NCI-H1048 (cell line): ENCODE measurements at regions not wholly inside any gene's neighbourhood (a gene's known extent, or its start where the extent isn't known, plus 50 kb on each side); places are given as distances from the start of the nearest gene placed in this dataset.
A peak's percentile ranks its signal among the peaks of the same experiment; 100 is the strongest.
"Not testable (repeated sequence)": the region's sequence is repeated elsewhere in the genome, so short reads cannot be mapped to it uniquely, and the experiment has no call there.

ENCODE experiments used
- DNase-seq: peaks from one replicate; lab custom pipeline; 2025; lab: John Stamatoyannopoulos, UW

DNA sequence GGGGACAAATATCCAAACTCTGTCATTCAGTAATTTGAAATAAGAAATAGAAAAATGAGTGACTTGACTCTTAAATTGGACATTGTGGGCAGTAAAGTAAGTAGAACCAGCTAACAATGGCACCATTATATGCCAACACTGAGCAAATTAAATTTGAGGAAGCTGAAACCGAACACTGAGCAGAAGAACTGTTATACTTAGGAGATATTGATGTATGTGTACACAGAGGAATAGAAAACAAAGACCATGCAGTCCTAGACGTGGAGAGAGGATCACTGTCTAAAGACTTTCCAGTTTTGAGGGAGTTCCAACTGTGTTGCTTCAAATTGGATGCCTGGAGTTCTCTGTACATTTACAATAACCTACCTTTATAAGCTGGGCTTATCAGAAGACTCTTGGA lies 427.0 kb upstream of the EYS start:
- DNase-seq, result no peak

GRCh38 chr6:66128656-66129055 lies 421.6 kb upstream of the EYS start:
- DNase-seq, result peak; percentile 68

DNA sequence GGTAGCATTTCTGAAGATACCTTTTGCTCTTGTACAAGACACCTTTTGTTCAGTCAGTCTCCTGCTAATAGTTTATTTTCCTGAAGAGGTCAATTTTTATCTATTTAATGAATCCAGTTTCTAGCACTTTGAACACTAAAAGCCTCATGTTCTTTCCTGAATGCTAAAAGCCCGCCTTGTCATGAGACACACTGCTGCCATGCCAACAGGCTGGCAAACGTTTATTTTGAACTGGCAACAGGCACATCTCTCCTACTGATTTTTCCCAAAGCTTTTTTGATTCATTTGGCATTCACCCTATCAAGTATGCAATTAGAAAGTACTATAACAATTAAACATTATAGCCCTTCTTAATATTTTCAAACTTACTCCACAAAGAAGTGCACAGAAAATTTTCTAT lies 421.2 kb upstream of the EYS start:
- DNase-seq, result peak; percentile 36

GRCh38 chr6:66127061-66127460 lies 420.0 kb upstream of the EYS start:
- DNase-seq, result no peak

DNA sequence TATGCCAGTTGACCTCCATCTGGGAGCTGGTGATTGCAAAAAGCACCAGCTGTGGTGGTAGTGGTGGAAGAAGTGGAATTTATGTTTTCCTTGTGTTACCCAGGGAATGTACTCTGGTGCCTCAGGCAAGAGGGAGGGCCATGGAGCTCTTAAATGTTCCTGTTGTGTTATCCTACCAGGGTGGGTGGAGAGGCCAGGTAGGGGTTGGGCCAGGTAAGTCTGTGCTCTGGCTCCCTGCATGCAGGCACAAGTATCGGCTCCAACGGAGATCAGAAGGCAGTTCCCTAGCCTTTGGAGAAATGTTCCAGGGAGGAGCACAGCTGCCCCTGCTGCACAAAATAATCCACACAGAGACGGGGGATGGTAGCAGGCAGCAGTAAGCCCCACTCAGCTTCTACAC lies 419.3 kb upstream of the EYS start:
- no peak for DNase-seq

DNA sequence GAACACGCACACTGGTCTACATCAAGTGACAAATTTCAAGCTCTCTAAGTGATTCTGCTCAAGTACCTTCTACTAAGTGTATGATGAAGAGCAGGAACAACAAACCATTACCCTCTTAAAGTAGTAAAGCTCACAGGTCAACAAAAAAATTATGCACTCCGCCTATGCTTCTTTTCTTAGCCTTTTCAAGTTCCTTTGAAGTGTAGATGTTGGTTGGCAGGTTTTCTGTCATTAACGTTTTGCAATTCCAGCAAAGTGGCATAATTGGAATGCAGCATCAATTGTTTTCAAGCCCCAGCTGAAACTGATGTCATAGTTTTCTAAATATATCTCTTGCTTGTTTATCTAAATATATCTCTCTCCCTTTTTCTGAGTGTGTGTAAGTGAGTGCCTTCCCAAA lies 396.9 kb upstream of the EYS start:
- DNase-seq, result no peak

DNA sequence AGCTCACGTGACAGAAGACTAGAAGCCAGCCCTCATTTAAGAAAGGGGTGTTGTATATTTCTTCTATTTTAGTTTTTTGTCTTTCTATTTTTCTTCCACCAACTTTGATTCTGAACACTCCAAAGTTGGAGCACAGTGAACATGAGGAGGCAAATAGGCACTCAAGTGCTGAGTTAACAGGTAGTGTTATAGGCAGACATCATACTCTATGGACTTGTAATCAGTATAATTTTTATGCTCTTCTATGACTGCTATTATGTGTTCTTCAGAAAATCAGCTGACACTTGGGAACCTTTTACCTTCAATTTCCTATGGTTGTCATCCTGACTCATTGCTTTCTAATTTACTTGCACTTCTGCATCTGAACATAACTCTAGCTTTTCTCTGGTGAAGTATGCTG lies 396.3 kb upstream of the EYS start:
- DNase-seq, result no peak

DNA sequence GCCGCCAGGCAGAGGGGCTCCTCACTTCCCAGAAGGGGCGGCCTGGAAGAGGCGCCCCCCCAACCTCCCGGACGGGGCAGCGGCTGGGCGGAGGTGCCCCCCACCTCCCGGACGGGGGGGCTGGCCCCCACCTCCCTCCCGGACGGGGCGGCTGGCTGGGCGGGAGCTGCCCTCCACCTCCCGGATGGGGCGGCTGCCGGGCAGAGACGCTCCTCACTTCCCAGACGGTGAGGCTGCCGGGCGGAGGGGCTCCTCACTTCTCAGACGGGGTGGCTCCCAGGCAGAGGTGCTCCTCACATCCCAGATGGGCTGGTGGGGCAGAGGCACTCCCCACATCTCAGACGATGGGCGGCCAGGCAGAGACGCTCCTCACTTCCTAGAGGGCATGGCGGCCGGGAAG lies 389.7 kb upstream of the EYS start:
- no peak for DNase-seq

DNA sequence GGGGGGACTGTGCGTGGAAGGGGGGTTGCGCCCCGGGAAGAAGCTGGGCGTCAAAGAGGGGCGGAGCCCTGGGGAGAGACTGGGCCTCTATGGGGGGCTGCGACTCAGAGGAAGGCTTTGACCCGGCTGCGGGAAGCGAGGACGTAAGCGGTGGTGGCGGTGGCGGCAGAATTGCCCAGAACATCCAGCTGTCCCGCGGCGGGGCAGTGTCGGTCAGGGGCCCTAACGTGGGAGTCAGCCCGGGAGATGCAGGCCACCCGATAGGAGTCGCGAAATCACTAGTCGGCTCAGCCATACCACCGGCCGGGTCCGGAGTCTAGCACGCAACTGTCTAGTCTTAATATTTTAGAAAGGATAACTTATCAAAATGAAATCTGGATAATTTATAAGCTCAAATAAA lies 387.6 kb upstream of the EYS start:
- no peak for DNase-seq

DNA sequence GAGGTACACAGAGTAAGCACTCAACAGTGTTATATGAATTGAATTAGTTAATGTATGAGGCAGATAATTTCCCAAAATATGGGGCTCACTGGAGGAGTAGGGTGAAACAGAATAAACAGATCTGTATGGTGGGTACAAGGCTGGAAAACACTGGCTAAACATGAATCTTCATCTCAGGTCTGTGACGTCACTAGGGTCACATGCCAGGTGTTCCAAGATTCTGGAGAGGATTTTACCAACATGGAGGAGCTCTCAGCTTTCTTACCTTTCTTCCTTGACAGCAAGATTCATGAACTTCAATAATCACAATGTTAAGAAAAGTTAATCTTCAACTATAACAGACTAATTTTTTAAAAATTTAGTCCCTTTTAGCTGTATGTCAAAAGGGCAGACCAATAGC lies 385.3 kb upstream of the EYS start:
- DNase-seq, result not testable (repeated sequence)

DNA sequence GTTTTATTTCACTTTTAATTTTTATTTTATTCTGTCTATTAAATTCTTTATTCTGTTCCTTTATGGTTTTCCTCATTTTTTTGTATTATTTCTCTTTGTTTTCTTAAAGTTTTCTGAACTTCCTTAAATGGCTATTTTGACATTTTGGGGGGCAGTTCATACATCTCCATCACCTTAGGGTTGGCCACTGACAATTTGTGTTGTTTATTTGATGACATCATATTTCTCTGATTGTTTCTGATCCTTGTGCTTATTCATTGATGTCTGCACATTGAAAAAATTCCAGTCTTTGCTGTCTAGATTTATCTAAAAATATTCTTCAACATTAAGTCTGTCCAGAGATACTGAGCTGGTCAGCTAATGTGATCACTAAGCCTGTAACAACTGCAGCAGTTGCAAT lies 379.5 kb upstream of the EYS start:
- DNase-seq, result no peak

GRCh38 chr6:66082914-66083313 lies 375.9 kb upstream of the EYS start:
- DNase-seq, result no peak

DNA sequence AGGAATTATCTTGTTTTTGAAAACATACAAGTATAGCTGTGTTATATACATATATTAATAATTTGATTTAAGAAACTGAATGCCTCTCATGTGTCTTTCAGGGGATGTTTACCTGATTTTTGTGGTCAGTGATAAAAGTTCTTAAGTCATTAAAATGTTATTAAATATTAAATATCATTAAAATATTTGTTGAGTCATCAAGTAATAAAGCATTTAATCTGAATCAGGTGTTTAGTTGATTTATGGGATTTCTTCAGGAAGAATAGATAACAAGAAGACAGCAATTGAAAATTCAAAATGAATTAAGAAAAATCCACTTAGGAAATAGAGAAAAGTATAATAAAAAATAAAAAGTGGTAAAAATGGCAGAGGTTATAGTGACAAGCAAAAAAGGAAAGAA lies 361.9 kb upstream of the EYS start:
- no peak for DNase-seq

GRCh38 chr6:66068033-66068432 lies 361.0 kb upstream of the EYS start:
- no peak for DNase-seq

GRCh38 chr6:66065313-66065712 lies 358.3 kb upstream of the EYS start:
- no peak for DNase-seq

DNA sequence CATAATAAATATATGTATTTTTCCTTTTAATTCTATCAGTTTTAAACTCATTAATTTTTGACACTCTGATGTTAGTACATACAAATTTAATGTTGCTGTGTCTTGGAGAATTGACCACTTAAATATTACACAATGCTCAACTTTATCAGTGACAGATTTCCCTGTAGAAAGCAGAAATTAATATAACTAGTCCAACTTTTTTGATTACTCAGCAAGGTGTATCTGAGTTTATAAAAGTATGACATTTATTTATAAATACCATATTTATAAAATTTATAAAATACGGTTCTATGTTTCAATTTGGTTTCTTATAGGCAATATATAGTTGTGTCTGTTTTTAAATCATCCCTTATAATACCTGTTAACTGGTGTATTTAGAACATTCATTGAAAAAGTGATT lies 350.0 kb upstream of the EYS start:
- DNase-seq, result no peak

DNA sequence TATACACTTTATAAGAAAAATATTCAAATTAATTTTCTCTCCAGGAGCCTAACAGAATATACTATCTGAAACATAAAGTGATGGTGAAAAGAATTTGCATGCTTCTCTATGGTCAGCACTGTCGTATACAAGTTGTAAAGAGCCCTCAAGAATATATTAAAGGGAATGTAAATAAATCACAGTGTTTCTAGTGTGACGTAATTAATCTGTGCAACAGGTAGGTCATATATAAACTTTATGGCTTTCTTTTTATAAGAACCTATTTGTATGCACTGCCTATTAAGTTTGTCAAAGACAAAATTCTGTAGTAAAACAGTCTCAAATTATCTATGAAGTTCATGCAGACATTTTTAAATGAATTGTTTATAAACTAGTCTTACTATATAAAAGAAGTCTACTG lies 347.9 kb upstream of the EYS start:
- DNase-seq, result no peak

DNA sequence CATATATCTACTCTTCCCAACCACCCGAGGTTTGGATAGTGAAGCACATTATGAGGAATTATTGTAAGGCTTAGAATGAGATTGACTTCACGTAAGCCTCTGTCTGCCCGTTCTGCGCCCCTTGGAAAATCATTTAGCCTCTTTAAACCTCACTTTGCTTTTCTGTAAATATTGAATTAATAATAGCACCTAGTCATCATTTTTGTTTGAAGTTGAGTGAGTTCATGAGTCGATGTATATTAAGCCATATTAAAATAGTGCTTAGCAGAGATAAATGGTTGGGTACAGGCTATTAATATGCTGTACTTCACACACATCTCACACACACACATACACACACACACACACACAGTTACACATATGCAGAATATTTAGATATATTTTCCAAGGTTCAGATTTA lies 344.8 kb upstream of the EYS start:
- DNase-seq, result no peak

DNA sequence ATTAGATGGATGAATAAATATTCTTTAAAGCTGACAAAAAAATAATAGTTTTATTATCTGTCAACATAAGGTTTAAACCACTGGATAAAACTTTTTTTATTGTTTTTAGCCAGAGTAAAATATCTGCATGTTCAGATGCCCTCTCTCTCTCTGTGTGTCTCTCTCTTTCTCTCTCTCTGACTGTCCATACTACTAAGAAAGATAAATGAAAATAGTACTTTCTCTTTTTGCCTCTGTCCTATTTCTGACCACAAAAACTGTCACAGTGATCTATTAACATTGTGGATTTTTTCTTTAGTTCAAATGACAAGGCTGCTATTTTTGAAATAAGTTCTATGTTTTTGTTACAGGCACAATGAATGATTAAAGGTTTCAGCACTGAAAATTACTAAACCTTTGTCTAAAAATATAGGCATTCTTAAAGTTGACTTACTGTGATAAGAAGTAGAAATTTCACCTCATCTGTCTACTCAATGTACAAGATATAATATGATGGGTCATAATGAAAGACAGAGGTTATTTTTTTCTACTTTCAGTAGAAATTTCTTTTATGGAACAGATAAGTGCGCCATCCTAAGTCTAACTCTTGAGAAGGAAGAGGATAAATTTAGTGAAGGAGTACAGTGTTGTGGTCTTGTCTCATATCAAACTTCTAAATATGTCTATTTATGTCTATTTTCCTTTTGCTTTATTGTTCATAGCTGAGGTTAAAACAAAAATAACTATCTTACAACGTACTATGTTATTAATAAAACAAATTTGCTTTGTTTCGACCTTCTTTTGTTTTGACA lies 341.9 kb upstream of the EYS start:
- DNase-seq, result no peak

DNA sequence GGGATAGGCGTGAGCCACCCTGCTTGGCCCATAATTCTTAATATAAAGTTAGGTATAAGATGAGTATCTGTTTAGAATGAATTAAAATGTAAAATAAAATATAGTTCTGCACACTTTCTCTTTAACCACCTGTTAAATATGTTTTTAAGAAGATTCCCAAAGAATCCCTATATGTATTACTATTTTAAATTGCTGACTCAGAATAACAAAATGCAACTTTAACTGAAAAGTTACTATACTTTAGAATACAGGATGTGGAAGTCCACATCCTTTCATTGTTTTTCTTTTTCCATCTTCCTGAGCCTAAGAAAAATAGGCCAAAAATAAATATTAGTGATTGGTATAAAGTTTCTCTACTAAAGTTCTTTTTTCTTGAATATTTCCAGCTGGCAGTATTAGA lies 325.6 kb upstream of the EYS start:
- DNase-seq, result no peak

DNA sequence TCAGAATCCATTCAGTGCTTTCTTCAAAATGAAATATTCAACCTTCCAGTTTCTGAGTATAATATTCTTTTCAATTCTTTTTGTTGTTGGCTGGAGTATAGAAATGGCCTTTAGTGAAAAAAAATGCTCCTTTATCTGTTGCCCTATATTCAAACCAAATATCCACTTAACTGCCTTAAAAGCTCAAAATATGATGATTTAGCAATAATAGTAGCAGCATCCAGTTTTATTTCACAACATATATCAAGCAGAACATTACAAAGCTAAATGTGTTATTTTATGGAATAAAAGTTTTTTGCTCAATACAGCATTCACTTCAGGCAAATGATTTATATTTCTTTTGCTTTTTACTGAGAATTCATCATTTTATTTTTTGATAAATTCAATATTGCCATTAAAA lies 322.4 kb upstream of the EYS start:
- DNase-seq, result no peak

DNA sequence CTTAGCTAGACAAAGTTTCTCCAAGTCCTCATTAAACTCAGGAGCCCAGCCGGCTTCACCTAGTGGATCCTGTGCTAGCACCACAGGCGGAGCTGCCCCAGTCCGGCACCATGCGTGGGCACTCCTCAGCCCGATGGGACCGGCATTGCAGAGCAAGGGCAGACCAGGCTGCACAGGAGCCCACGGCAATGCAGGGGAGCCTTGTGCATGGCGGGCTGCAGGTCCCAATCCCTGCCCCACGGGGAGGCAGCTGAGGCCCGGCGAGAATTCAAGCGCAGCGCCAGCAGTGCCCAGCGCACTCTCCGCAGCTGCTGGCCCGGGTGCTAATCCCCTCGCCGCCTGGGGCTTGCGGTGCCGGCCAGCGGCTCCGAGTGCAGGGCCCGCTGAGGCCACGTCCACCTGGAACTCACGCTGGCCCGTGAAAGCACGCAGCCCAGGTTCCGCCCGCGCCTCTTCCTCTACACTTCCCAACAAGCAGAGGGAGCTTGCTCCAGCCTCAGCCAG lies 292.3 kb upstream of the EYS start:
- no peak for DNase-seq

DNA sequence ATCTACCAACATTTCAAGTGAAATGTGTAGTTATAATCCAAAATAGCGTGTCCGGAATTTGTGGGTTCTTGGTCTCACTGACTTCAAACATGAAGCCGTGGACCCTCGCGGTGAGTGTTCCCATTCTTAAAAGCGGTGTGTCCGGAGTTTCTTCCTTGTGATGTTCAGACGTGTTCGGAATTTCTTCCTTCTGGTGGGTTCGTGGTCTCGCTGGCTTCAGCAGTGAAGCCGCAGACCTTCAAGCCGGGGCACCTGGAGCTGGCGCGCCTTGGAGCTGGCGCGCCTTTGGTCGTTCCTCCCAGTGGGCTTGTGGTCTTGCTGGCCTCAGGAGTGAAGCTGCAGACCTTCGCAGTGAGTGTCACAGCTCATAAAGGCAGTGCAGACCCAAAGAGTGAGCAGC lies 291.5 kb upstream of the EYS start:
- DNase-seq, result no peak

DNA sequence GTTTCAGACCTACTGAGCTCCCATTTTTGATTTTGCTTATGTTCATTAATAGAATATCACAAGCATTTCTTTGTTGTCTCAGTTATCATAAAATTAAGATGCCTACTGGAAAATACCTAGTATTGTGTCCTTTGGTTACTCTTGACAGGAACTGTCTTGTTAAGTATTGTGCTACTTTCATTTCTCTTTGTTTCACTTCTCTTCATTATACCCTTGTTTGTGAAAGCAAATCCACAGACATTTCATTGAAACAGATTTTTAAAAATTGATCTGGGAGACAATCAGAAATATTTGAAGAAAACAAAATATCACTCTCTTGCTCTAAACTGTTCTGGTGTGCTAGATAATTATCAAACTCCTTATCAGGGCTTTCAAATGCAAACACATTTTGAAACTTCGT lies 290.5 kb upstream of the EYS start:
- DNase-seq, result no peak
